ENCODE measurements at regions not wholly inside any gene's neighbourhood (a gene's known extent, or its start where the extent isn't known, plus 50 kb on each side); places are given as distances from the start of the nearest gene placed in this dataset.
"Not testable (repeated sequence)": the region's sequence is repeated elsewhere in the genome, so short reads cannot be mapped to it uniquely, and the experiment has no call there.

DNA sequence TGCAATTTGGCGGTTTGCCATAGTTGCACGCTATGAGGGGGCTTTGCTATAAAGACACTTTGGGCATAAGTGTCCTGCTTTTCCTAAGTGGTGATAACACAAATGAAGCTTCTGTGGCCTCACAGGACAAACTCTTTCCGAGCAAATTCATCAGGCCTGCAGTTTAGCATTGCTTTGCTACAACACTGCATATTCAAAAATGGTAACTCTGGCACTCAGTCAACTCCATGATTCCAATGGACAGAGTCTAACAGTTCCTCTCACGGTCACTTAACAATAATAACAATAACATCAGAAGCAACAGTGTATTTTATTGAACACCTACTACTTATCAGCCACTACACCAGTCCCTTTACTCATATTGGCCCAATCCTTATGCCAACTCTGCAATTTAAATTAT is 222.5 kb downstream of the FRK start:
- Histone ChIP-seq H3K4me3 (no peak overlapping the region), H3K36me3 (ENCODE audit: control insufficient read depth in 2 of 2, insufficient read depth in 2 of 2, low read length in 1 of 2) (no peaks in the 10 kb centered on the region), H2AFZ (ENCODE audit: control insufficient read depth, low read depth, low read length) (no peak overlapping the region), H3K27ac (ENCODE audit: control insufficient read depth, insufficient read depth) (no peak overlapping the region), H3K79me2 (ENCODE audit: control insufficient read depth, insufficient read depth, low read length) (no peaks in the 10 kb centered on the region), H4K20me1 (ENCODE audit: control insufficient read depth, insufficient read depth) (no peaks in the 10 kb centered on the region), H3K27me3 (replicated peaks in 1 of 2; ENCODE audit: control insufficient read depth in 2 of 2, insufficient read depth in 2 of 2, low read length in 1 of 2) (no peaks in the 10 kb centered on the region), H3K9me3 (replicated peaks; ENCODE audit: control insufficient read depth, insufficient read depth, low read length) (no peaks in the 10 kb centered on the region), H3K4me1 (ENCODE audit: control insufficient read depth, insufficient read depth, low read length) (no peaks in the 10 kb centered on the region), H3K4me2 (ENCODE audit: control insufficient read depth, insufficient read depth) (no peak overlapping the region), H3K9ac (ENCODE audit: control insufficient read depth, insufficient read depth, low read length) (no peak overlapping the region)
- intact Hi-C loops (cut with micrococcal nuclease; ENCODE audit: unreplicated experiment) = loop anchor here (10.0 kb wide), 1 partner anchor 1123 kb away; no protein-coding TSS in a partner anchor
- SMC1A ChIA-PET (ENCODE audit: uncharacterized antibody, unreplicated experiment) = interaction anchor here (1.1 to 1.4 kb wide), 2 partner anchors 9 to 40 kb away, joined by 3 to 6 read pairs; no protein-coding TSS in a partner anchor
- DNase-seq (ENCODE audit: low read depth, low spot score) = no peak
- TF ChIP-seq ETV6 (conservative IDR thresholded peaks at IDR 0.05 in 1 of 2, IDR thresholded peaks at IDR 0.05 in 1 of 2; ENCODE audit: borderline replicate concordance in 1 of 2, low read depth in 1 of 2) (no peak), CBX5 (IDR thresholded peaks at IDR 0.05; ENCODE audit: low read depth) (no peak), MXI1 (IDR thresholded peaks at IDR 0.05; ENCODE audit: low read depth, low read length) (no peak), SMC3 (IDR thresholded peaks at IDR 0.05; ENCODE audit: borderline replicate concordance, low read length) (no peak), NR2C2 (IDR thresholded peaks at IDR 0.05; ENCODE audit: borderline replicate concordance, control insufficient read depth, insufficient read length, low read depth) (no peak), SUZ12 (IDR thresholded peaks at IDR 0.05; ENCODE audit: unreplicated experiment) (no peak)
- TF ChIP-seq, protein P1, sequence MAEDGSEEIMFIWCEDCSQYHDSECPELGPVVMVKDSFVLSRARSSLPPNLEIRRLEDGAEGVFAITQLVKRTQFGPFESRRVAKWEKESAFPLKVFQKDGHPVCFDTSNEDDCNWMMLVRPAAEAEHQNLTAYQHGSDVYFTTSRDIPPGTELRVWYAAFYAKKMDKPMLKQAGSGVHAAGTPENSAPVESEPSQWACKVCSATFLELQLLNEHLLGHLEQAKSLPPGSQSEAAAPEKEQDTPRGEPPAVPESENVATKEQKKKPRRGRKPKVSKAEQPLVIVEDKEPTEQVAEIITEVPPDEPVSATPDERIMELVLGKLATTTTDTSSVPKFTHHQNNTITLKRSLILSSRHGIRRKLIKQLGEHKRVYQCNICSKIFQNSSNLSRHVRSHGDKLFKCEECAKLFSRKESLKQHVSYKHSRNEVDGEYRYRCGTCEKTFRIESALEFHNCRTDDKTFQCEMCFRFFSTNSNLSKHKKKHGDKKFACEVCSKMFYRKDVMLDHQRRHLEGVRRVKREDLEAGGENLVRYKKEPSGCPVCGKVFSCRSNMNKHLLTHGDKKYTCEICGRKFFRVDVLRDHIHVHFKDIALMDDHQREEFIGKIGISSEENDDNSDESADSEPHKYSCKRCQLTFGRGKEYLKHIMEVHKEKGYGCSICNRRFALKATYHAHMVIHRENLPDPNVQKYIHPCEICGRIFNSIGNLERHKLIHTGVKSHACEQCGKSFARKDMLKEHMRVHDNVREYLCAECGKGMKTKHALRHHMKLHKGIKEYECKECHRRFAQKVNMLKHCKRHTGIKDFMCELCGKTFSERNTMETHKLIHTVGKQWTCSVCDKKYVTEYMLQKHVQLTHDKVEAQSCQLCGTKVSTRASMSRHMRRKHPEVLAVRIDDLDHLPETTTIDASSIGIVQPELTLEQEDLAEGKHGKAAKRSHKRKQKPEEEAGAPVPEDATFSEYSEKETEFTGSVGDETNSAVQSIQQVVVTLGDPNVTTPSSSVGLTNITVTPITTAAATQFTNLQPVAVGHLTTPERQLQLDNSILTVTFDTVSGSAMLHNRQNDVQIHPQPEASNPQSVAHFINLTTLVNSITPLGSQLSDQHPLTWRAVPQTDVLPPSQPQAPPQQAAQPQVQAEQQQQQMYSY (CRISPR knock-in tag; IDR thresholded peaks at IDR 0.05) = no peak
- in situ Hi-C loops (cut with MboI) = no loop called here
- RAD21 ChIA-PET (ENCODE audit: unreplicated experiment) = interaction anchor here (1.2 to 1.3 kb wide), 2 partner anchors 8 to 121 kb away, joined by 4 to 5 read pairs; no protein-coding TSS in a partner anchor
- POLR2A ChIA-PET = no interaction called here
- CTCF ChIA-PET = interaction anchor here (0.7 to 2.7 kb wide), 10 partner anchors 8 to 52 kb away, joined by 3 to 22 read pairs (median 5); no protein-coding TSS in a partner anchor
- no peak for FAIRE-seq
- WGBS (ENCODE audit: insufficient coverage, insufficient replicate concordance, low lambda C conversion rate, missing lambda C conversion rate) = 41% methylated on average over 4 of the region's 4 CpGs
- BruUV-seq (replicated peaks) = no TSS peak
- ATAC-seq = no peak

- H3K27me3 ChIP-seq (replicated peaks in 1 of 2; ENCODE audit: control insufficient read depth in 2 of 2, insufficient read depth in 2 of 2, low read length in 1 of 2); H4K20me1 ChIP-seq (ENCODE audit: control insufficient read depth, insufficient read depth); H3K79me2 ChIP-seq (ENCODE audit: control insufficient read depth, insufficient read depth, low read length); in situ Hi-C loops (cut with MboI); FAIRE-seq; RAD21 ChIA-PET (ENCODE audit: unreplicated experiment); H3K4me1 ChIP-seq (ENCODE audit: control insufficient read depth, insufficient read depth, low read length); DNase-seq (ENCODE audit: low read depth, low spot score); SMC1A ChIA-PET (ENCODE audit: uncharacterized antibody, unreplicated experiment); H3K4me2 ChIP-seq (ENCODE audit: control insufficient read depth, insufficient read depth); H2AFZ ChIP-seq (ENCODE audit: control insufficient read depth, low read depth, low read length); H3K9me3 ChIP-seq (replicated peaks; ENCODE audit: control insufficient read depth, insufficient read depth, low read length); ATAC-seq; POLR2A ChIA-PET; H3K36me3 ChIP-seq (ENCODE audit: control insufficient read depth in 2 of 2, insufficient read depth in 2 of 2, low read length in 1 of 2); BruUV-seq (replicated peaks); CTCF ChIA-PET; H3K9ac ChIP-seq (ENCODE audit: control insufficient read depth, insufficient read depth, low read length); H3K4me3 ChIP-seq; H3K27ac ChIP-seq (ENCODE audit: control insufficient read depth, insufficient read depth): not testable (repeated sequence)
- intact Hi-C loops (cut with micrococcal nuclease; ENCODE audit: unreplicated experiment) = loop anchor here (10.0 kb wide), 1 partner anchor 1122 kb away; no protein-coding TSS in a partner anchor
- WGBS (ENCODE audit: insufficient coverage, insufficient replicate concordance, low lambda C conversion rate, missing lambda C conversion rate) = 64% methylated on average over 10 of the region's 13 CpGs
Observed at GRCh38 chr6:115836374-115836773, 224.3 kb downstream of the FRK start.
